ENCODE measurements at regions not wholly inside any gene's neighbourhood (a gene's known extent, or its start where the extent isn't known, plus 50 kb on each side); places are given as distances from the start of the nearest gene placed in this dataset.

GRCh38 chr5:85604378-85604777, 1013.4 kb upstream of the COX7C start:
- TF ChIP-seq, protein P1, sequence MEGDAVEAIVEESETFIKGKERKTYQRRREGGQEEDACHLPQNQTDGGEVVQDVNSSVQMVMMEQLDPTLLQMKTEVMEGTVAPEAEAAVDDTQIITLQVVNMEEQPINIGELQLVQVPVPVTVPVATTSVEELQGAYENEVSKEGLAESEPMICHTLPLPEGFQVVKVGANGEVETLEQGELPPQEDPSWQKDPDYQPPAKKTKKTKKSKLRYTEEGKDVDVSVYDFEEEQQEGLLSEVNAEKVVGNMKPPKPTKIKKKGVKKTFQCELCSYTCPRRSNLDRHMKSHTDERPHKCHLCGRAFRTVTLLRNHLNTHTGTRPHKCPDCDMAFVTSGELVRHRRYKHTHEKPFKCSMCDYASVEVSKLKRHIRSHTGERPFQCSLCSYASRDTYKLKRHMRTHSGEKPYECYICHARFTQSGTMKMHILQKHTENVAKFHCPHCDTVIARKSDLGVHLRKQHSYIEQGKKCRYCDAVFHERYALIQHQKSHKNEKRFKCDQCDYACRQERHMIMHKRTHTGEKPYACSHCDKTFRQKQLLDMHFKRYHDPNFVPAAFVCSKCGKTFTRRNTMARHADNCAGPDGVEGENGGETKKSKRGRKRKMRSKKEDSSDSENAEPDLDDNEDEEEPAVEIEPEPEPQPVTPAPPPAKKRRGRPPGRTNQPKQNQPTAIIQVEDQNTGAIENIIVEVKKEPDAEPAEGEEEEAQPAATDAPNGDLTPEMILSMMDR (IDR thresholded peaks at IDR 0.05), result no peak
- TF ChIP-seq POLR2A (IDR thresholded peaks at IDR 0.05) (no peak), POLR2AphosphoS5 (IDR thresholded peaks at IDR 0.05) (no peak)

All from transverse colon (tissue), 4 donors.